ENCODE measurements at regions not wholly inside any gene's neighbourhood (a gene's known extent, or its start where the extent isn't known, plus 50 kb on each side); places are given as distances from the start of the nearest gene placed in this dataset.

GRCh38 chrX:99901091-99901490 is 509.0 kb downstream of the PCDH19 start:
- Histone ChIP-seq H3K36me3 (ENCODE audit: control insufficient read depth in 2 of 4, insufficient read depth in 4 of 4, low read length in 3 of 4) (no peaks in the 10 kb centered on the region), H3K4me3 (ENCODE audit: extremely low read depth in 1 of 4, insufficient read depth in 2 of 4, low read depth in 3 of 4, low read length in 4 of 4) (no peak overlapping the region), H3K79me2 (ENCODE audit: control insufficient read depth in 1 of 2, insufficient read depth in 2 of 2, low read length in 2 of 2) (no peaks in the 10 kb centered on the region), H2BK120ac (replicated peaks; ENCODE audit: low read depth, low read length) (no peak overlapping the region), H4K5ac (ENCODE audit: insufficient read length, low read depth, low read length) (no peak overlapping the region), H2BK20ac (ENCODE audit: low read length) (no peak overlapping the region), H3K23me2 (ENCODE audit: low read depth, low read length) (no peaks in the 10 kb centered on the region), H3K18ac (ENCODE audit: extremely low read depth, low read length) (no peak overlapping the region), H2AK5ac (ENCODE audit: low read depth, low read length) (no peak overlapping the region), H3K27ac (ENCODE audit: low read depth, low read length) (no peak overlapping the region), H3K79me1 (ENCODE audit: low read depth, low read length) (no peaks in the 10 kb centered on the region), H3K56ac (replicated peaks; ENCODE audit: insufficient read length, low read depth, low read length) (no peak overlapping the region), H3K27me3 (replicated peaks in 1 of 4; ENCODE audit: control insufficient read depth in 3 of 4, extremely low read depth in 1 of 4, insufficient read depth in 3 of 4, low read length in 3 of 4) (no peaks in the 10 kb centered on the region), H2BK15ac (ENCODE audit: low read length) (no peak overlapping the region), H4K20me1 (replicated peaks in 1 of 2; ENCODE audit: control insufficient read depth in 1 of 2, insufficient read depth in 2 of 2, low read length in 2 of 2) (no peaks in the 10 kb centered on the region), H2BK5ac (ENCODE audit: low read depth, low read length) (no peak overlapping the region), H3K9me3 (ENCODE audit: insufficient read depth in 2 of 2, low read depth in 1 of 2, low read length in 1 of 2) (no peaks in the 10 kb centered on the region), H3K23ac (ENCODE audit: insufficient read length) (no peak overlapping the region), H3K4ac (replicated peaks; ENCODE audit: insufficient read length, low read depth, low read length) (no peak overlapping the region), H3K4me2 (ENCODE audit: insufficient read depth in 1 of 2, low read depth in 2 of 2, low read length in 2 of 2) (no peak overlapping the region), H3K14ac (ENCODE audit: insufficient read length) (no peak overlapping the region), H2AFZ (ENCODE audit: low read length) (no peak overlapping the region), H4K8ac (ENCODE audit: extremely low read depth, insufficient read depth, low read length) (no peak overlapping the region), H2BK12ac (ENCODE audit: low read depth, low read length) (no peak overlapping the region), H3K9ac (replicated peaks in 1 of 4; ENCODE audit: extremely low read depth in 1 of 4, low read depth in 3 of 4, low read length in 3 of 4) (no peak overlapping the region), H3K4me1 (replicated peaks in 1 of 4; ENCODE audit: control insufficient read depth in 3 of 4, insufficient read depth in 4 of 4, low read length in 3 of 4) (no peaks in the 10 kb centered on the region), H4K91ac (replicated peaks; ENCODE audit: insufficient read length, low read length) (no peak overlapping the region)
- WGBS, 2 experiments (ENCODE audit: extremely low coverage in 1 of 2, insufficient coverage in 1 of 2, insufficient read length in 1 of 2, insufficient replicate concordance in 2 of 2, low coverage in 1 of 2, low lambda C conversion rate in 2 of 2, missing lambda C conversion rate in 1 of 2) = 90% methylated on average over 4 of the region's 4 CpGs; no CpG with 5 or more reads in 1 of the 2 experiments
- TF ChIP-seq ZNF274 (IDR thresholded peaks at IDR 0.05; ENCODE audit: borderline replicate concordance, extremely low read depth, low read length) (no peak), SRF (IDR thresholded peaks at IDR 0.05; ENCODE audit: low read depth, low read length) (no peak), GTF2F1 (IDR thresholded peaks at IDR 0.05; ENCODE audit: borderline replicate concordance, low read depth, low read length) (no peak), EZH2 (IDR thresholded peaks at IDR 0.05; ENCODE audit: low read depth, low read length, severe bottlenecking) (no peak), JUND (IDR thresholded peaks at IDR 0.05; ENCODE audit: low read length) (no peak)
- POLR2A ChIA-PET (ENCODE audit: partially characterized antibody) = no interaction called here
- no peak for DNase-seq (ENCODE audit: low read depth in 1 of 2, low spot score in 2 of 2)
- CTCF ChIA-PET (ENCODE audit: partially characterized antibody) = no interaction called here
- no peak for FAIRE-seq

Data from H1 (cell line).